ENCODE measurements at regions not wholly inside any gene's neighbourhood (a gene's known extent, or its start where the extent isn't known, plus 50 kb on each side); places are given as distances from the start of the nearest gene placed in this dataset.

DNA sequence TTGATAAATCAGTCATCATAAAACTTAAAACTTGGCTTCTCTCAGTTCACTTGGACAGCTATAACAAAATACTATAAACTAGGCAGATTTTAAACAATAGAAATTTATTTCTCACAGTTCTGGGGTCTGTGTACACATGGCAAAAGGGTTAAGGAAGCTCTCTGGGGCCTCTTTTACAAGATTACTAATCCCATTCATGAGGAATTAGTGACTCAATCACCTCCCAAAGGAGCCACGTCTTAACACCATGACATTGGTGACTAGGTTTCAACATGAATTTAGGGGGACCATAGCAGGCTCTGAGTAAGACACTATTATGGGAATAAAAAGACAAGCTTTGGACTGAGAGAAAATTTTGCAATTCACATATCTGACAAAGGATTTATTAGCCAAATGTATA is 436.5 kb downstream of the PDZRN4 start:
- TF ChIP-seq, protein P1, sequence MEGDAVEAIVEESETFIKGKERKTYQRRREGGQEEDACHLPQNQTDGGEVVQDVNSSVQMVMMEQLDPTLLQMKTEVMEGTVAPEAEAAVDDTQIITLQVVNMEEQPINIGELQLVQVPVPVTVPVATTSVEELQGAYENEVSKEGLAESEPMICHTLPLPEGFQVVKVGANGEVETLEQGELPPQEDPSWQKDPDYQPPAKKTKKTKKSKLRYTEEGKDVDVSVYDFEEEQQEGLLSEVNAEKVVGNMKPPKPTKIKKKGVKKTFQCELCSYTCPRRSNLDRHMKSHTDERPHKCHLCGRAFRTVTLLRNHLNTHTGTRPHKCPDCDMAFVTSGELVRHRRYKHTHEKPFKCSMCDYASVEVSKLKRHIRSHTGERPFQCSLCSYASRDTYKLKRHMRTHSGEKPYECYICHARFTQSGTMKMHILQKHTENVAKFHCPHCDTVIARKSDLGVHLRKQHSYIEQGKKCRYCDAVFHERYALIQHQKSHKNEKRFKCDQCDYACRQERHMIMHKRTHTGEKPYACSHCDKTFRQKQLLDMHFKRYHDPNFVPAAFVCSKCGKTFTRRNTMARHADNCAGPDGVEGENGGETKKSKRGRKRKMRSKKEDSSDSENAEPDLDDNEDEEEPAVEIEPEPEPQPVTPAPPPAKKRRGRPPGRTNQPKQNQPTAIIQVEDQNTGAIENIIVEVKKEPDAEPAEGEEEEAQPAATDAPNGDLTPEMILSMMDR (IDR thresholded peaks at IDR 0.05) = no peak
- TF ChIP-seq ZFX (IDR thresholded peaks at IDR 0.05; ENCODE audit: borderline replicate concordance) = no peak
